ENCODE measurements at regions not wholly inside any gene's neighbourhood (a gene's known extent, or its start where the extent isn't known, plus 50 kb on each side); places are given as distances from the start of the nearest gene placed in this dataset.

DNA sequence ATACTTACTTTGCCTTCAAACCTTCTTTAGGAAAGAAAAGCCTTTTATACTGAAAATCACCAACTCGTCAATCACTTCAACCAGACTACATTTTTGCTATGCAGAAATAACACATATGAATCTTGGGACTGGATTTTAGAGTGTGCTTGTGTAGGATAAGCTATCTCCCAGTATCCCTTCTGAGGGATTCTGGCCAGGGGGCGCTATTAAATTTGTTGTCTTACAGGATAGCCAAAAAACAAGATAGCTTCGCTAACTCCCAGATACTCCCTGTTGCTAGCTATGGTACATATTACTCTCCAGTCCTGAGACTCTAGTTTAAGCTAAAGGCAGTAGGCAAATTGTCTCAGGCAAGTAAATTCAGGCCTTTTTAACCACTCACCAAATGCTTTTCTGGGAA is 167.2 kb downstream of the LHFPL1 start:
- RAD21 ChIA-PET (ENCODE audit: unreplicated experiment), result interaction anchor here (1.0 to 1.1 kb wide), 2 partner anchors 218 to 219 kb away, joined by 3 read pairs; no protein-coding TSS in a partner anchor
- 31% methylated on average over 3 of the region's 3 CpGs for WGBS (ENCODE audit: insufficient coverage, insufficient replicate concordance, low lambda C conversion rate, missing lambda C conversion rate)
- intact Hi-C loops (cut with micrococcal nuclease; ENCODE audit: unreplicated experiment), result no loop called here

More for the DNA sequence above, 167.2 kb downstream of the LHFPL1 start:
- CTCF ChIA-PET, result interaction anchor here (0.7 to 1.1 kb wide), 2 partner anchors 151 to 219 kb away, joined by 3 to 5 read pairs; no protein-coding TSS in a partner anchor
- H2AFZ ChIP-seq (ENCODE audit: control insufficient read depth, low read depth, low read length), result no peak overlapping the region
- H3K27me3 ChIP-seq (replicated peaks in 1 of 2; ENCODE audit: control insufficient read depth in 2 of 2, insufficient read depth in 2 of 2, low read length in 1 of 2), result no peaks in the 10 kb centered on the region
- SMC1A ChIA-PET (ENCODE audit: uncharacterized antibody, unreplicated experiment), result interaction anchor here (0.7 to 1.4 kb wide), 3 partner anchors 9 to 193 kb away, joined by 3 to 5 read pairs (median 3); no protein-coding TSS in a partner anchor
- no peak for ATAC-seq
- no peak overlapping the region for H3K4me2 ChIP-seq (ENCODE audit: control insufficient read depth, insufficient read depth)
- H3K79me2 ChIP-seq (ENCODE audit: control insufficient read depth, insufficient read depth, low read length), result no peaks in the 10 kb centered on the region
- no TSS peak for BruUV-seq (replicated peaks)
- no peak overlapping the region for H3K27ac ChIP-seq (ENCODE audit: control insufficient read depth, insufficient read depth)
- no peaks in the 10 kb centered on the region for H3K4me1 ChIP-seq (ENCODE audit: control insufficient read depth, insufficient read depth, low read length)
- no peak overlapping the region for H3K4me3 ChIP-seq
- FAIRE-seq, result no peak
- DNase-seq (ENCODE audit: low read depth, low spot score), result no peak
- in situ Hi-C loops (cut with MboI), result no loop called here
- H4K20me1 ChIP-seq (ENCODE audit: control insufficient read depth, insufficient read depth), result no peaks in the 10 kb centered on the region
- no peak overlapping the region for H3K9ac ChIP-seq (ENCODE audit: control insufficient read depth, insufficient read depth, low read length)
- POLR2A ChIA-PET, result no interaction called here
- no peaks in the 10 kb centered on the region for H3K36me3 ChIP-seq (ENCODE audit: control insufficient read depth in 2 of 2, insufficient read depth in 2 of 2, low read length in 1 of 2)
- H3K9me3 ChIP-seq (replicated peaks; ENCODE audit: control insufficient read depth, insufficient read depth, low read length), result no peaks in the 10 kb centered on the region; the same call in 2 of the 3 replicates
- TF ChIP-seq SRF (IDR thresholded peaks at IDR 0.05; ENCODE audit: low read depth in 2 of 2, low read length in 2 of 2) (no peak), KLF5 (IDR thresholded peaks at IDR 0.05; ENCODE audit: partially characterized antibody) (no peak), CBX3 (IDR thresholded peaks at IDR 0.05; ENCODE audit: borderline replicate concordance, low read depth) (no peak), TCF12 (IDR thresholded peaks at IDR 0.05; ENCODE audit: low read depth, low read length) (no peak), SUZ12 (IDR thresholded peaks at IDR 0.05; ENCODE audit: unreplicated experiment) (no peak), MYC (IDR thresholded peaks at IDR 0.05; ENCODE audit: insufficient read depth, insufficient read length, insufficient replicate concordance, low read length, severe bottlenecking) (no peak), CHD1 (IDR thresholded peaks at IDR 0.05; ENCODE audit: low read depth, low read length) (no peak), SREBF2 (IDR thresholded peaks at IDR 0.05; ENCODE audit: low read length) (no peak), ZBED1 (IDR thresholded peaks at IDR 0.05; ENCODE audit: borderline replicate concordance) (no peak), CBFB (IDR thresholded peaks at IDR 0.05; ENCODE audit: low read depth) (no peak)
- TF ChIP-seq, protein P1, sequence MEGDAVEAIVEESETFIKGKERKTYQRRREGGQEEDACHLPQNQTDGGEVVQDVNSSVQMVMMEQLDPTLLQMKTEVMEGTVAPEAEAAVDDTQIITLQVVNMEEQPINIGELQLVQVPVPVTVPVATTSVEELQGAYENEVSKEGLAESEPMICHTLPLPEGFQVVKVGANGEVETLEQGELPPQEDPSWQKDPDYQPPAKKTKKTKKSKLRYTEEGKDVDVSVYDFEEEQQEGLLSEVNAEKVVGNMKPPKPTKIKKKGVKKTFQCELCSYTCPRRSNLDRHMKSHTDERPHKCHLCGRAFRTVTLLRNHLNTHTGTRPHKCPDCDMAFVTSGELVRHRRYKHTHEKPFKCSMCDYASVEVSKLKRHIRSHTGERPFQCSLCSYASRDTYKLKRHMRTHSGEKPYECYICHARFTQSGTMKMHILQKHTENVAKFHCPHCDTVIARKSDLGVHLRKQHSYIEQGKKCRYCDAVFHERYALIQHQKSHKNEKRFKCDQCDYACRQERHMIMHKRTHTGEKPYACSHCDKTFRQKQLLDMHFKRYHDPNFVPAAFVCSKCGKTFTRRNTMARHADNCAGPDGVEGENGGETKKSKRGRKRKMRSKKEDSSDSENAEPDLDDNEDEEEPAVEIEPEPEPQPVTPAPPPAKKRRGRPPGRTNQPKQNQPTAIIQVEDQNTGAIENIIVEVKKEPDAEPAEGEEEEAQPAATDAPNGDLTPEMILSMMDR (IDR thresholded peaks at IDR 0.05 in 2 of 3, conservative IDR thresholded peaks at IDR 0.05 in 1 of 3; ENCODE audit: control insufficient read depth in 2 of 3, extremely low read depth in 1 of 3, insufficient read depth in 1 of 3, low read depth in 3 of 3, low read length in 3 of 3), result no peak
- TF ChIP-seq, protein P2, sequence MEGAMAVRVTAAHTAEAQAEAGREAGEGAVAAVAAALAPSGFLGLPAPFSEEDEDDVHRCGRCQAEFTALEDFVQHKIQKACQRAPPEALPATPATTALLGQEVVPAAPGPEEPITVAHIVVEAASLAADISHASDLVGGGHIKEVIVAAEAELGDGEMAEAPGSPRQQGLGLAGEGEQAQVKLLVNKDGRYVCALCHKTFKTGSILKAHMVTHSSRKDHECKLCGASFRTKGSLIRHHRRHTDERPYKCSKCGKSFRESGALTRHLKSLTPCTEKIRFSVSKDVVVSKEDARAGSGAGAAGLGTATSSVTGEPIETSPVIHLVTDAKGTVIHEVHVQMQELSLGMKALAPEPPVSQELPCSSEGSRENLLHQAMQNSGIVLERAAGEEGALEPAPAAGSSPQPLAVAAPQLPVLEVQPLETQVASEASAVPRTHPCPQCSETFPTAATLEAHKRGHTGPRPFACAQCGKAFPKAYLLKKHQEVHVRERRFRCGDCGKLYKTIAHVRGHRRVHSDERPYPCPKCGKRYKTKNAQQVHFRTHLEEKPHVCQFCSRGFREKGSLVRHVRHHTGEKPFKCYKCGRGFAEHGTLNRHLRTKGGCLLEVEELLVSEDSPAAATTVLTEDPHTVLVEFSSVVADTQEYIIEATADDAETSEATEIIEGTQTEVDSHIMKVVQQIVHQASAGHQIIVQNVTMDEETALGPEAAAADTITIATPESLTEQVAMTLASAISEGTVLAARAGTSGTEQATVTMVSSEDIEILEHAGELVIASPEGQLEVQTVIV (IDR thresholded peaks at IDR 0.05; ENCODE audit: borderline replicate concordance, partially characterized antibody), result no peak
- TF ChIP-seq, protein P3, sequence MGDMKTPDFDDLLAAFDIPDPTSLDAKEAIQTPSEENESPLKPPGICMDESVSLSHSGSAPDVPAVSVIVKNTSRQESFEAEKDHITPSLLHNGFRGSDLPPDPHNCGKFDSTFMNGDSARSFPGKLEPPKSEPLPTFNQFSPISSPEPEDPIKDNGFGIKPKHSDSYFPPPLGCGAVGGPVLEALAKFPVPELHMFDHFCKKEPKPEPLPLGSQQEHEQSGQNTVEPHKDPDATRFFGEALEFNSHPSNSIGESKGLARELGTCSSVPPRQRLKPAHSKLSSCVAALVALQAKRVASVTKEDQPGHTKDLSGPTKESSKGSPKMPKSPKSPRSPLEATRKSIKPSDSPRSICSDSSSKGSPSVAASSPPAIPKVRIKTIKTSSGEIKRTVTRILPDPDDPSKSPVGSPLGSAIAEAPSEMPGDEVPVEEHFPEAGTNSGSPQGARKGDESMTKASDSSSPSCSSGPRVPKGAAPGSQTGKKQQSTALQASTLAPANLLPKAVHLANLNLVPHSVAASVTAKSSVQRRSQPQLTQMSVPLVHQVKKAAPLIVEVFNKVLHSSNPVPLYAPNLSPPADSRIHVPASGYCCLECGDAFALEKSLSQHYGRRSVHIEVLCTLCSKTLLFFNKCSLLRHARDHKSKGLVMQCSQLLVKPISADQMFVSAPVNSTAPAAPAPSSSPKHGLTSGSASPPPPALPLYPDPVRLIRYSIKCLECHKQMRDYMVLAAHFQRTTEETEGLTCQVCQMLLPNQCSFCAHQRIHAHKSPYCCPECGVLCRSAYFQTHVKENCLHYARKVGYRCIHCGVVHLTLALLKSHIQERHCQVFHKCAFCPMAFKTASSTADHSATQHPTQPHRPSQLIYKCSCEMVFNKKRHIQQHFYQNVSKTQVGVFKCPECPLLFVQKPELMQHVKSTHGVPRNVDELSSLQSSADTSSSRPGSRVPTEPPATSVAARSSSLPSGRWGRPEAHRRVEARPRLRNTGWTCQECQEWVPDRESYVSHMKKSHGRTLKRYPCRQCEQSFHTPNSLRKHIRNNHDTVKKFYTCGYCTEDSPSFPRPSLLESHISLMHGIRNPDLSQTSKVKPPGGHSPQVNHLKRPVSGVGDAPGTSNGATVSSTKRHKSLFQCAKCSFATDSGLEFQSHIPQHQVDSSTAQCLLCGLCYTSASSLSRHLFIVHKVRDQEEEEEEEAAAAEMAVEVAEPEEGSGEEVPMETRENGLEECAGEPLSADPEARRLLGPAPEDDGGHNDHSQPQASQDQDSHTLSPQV (IDR thresholded peaks at IDR 0.05), result no peak
- TF ChIP-seq, protein P4, sequence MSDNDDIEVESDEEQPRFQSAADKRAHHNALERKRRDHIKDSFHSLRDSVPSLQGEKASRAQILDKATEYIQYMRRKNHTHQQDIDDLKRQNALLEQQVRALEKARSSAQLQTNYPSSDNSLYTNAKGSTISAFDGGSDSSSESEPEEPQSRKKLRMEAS (IDR thresholded peaks at IDR 0.05; ENCODE audit: low read depth, low read length), result no peak

Measured in GM12878 (cell line).